Forelimb muscle (tissue), 1 donor: ENCODE measurements at regions not wholly inside any gene's neighbourhood (a gene's known extent, or its start where the extent isn't known, plus 50 kb on each side); places are given as distances from the start of the nearest gene placed in this dataset.

ENCODE experiments used
- DNase-seq: peaks from one replicate; pipeline ENCODE4 v3.0.0-alpha.2; 2013; ENCODE audit warnings: low read depth

- DNase-seq = no peak
These were observed 149.0 kb upstream of the C1orf87 start for GRCh38 chr1:60222360-60223115.

- no peak for DNase-seq
These were observed 139.7 kb upstream of the C1orf87 start for GRCh38 chr1:60213253-60213652.

GRCh38 chr1:60196026-60196425 is 122.5 kb upstream of the C1orf87 start:
- no peak for DNase-seq

GRCh38 chr1:60185684-60186083 is 112.1 kb upstream of the C1orf87 start:
- no peak for DNase-seq

GRCh38 chr1:60184521-60184920 is 111.0 kb upstream of the C1orf87 start:
- DNase-seq = no peak

GRCh38 chr1:60173729-60174505 is 100.3 kb upstream of the C1orf87 start:
- no peak for DNase-seq

GRCh38 chr1:60173006-60173405 is 99.4 kb upstream of the C1orf87 start:
- DNase-seq = no peak

- no peak for DNase-seq
These were observed 98.2 kb upstream of the C1orf87 start for GRCh38 chr1:60171801-60172200.

GRCh38 chr1:60170709-60171108 is 97.1 kb upstream of the C1orf87 start:
- DNase-seq = no peak

- DNase-seq = no peak
These were observed 95.6 kb upstream of the C1orf87 start for GRCh38 chr1:60169206-60169605.

GRCh38 chr1:60162936-60163335 is 89.4 kb upstream of the C1orf87 start:
- DNase-seq = no peak

GRCh38 chr1:60160141-60160540 is 86.6 kb upstream of the C1orf87 start:
- no peak for DNase-seq

GRCh38 chr1:60156371-60156770 is 82.8 kb upstream of the C1orf87 start:
- no peak for DNase-seq

GRCh38 chr1:60153961-60154360 is 80.4 kb upstream of the C1orf87 start:
- no peak for DNase-seq

GRCh38 chr1:60152891-60153290 is 79.3 kb upstream of the C1orf87 start:
- DNase-seq = no peak

- no peak for DNase-seq
These were observed 77.7 kb upstream of the C1orf87 start for GRCh38 chr1:60151311-60151710.

- DNase-seq = no peak
These were observed 75.7 kb upstream of the C1orf87 start for GRCh38 chr1:60149251-60149650.

GRCh38 chr1:60146884-60147283 is 73.3 kb upstream of the C1orf87 start:
- DNase-seq = no peak

GRCh38 chr1:60145771-60146170 is 72.2 kb upstream of the C1orf87 start:
- DNase-seq = no peak

- no peak for DNase-seq
These were observed 68.2 kb upstream of the C1orf87 start for GRCh38 chr1:60141743-60142142.

GRCh38 chr1:60141276-60141675 is 67.7 kb upstream of the C1orf87 start:
- no peak for DNase-seq

- no peak for DNase-seq
These were observed 63.8 kb upstream of the C1orf87 start for GRCh38 chr1:60137406-60137805.

- DNase-seq = no peak
These were observed 62.8 kb upstream of the C1orf87 start for GRCh38 chr1:60136395-60136794.
